B cell (primary cell): ENCODE measurements at regions not wholly inside any gene's neighbourhood (a gene's known extent, or its start where the extent isn't known, plus 50 kb on each side); places are given as distances from the start of the nearest gene placed in this dataset.

Experiments used
- CTCF ChIP-seq: fragments of 200-600 bp; IDR thresholded peaks from one replicate; pipeline ENCODE4 v1.8.0; 2022; ENCODE audit warnings: antibody characterized with exemption, mild to moderate bottlenecking
- EZH2 ChIP-seq: IDR thresholded peaks from 2 replicates; pipeline ENCODE4 v1.6.1; 2012; ENCODE audit warnings: borderline replicate concordance, low read depth, mild to moderate bottlenecking, moderate library complexity, low read length; ENCODE audit not compliant: insufficient read depth, poor library complexity, severe bottlenecking

- TF ChIP-seq CTCF (no peak), EZH2 (no peak)
Observed at GRCh38 chr3:124118397-124118796, 126.5 kb upstream of the ROPN1 start.
